ENCODE measurements at regions not wholly inside any gene's neighbourhood (a gene's known extent, or its start where the extent isn't known, plus 50 kb on each side); places are given as distances from the start of the nearest gene placed in this dataset.

- intact Hi-C loops (cut with DNase I; ENCODE audit: low total_unique reads), result no loop called here
- no peak overlapping the region for H3K4me3 ChIP-seq (ENCODE audit: low read depth, poor library complexity, severe bottlenecking)
- DNase-seq (ENCODE audit: low spot score in 2 of 2), result no peak
- 51 to 63% methylated on average over 4 of the region's 4 CpGs for WGBS, 2 donors
- TF ChIP-seq CTCF (IDR thresholded peaks at IDR 0.05), result no peak
- TF ChIP-seq POLR2A (IDR thresholded peaks at IDR 0.05), result no peak
Measured at GRCh38 chr4:178612733-178613132, 1170.5 kb upstream of the AGA start.

- 87 to 95% methylated on average over 1 of the region's 1 CpG for WGBS, 2 donors
- no peak for DNase-seq (ENCODE audit: low spot score in 2 of 2)
- intact Hi-C loops (cut with DNase I; ENCODE audit: low total_unique reads), result no loop called here
- no peak overlapping the region for H3K4me3 ChIP-seq (ENCODE audit: low read depth, poor library complexity, severe bottlenecking)
- TF ChIP-seq POLR2A (IDR thresholded peaks at IDR 0.05) (no peak), CTCF (IDR thresholded peaks at IDR 0.05) (no peak)
Measured at GRCh38 chr4:178632415-178632814, 1190.2 kb upstream of the AGA start.

GRCh38 chr4:178633263-178633662 lies 1191.0 kb upstream of the AGA start:
- TF ChIP-seq CTCF (IDR thresholded peaks at IDR 0.05) (no peak), POLR2A (IDR thresholded peaks at IDR 0.05) (no peak)
- no peak for DNase-seq (ENCODE audit: low spot score in 2 of 2)
- H3K4me3 ChIP-seq (ENCODE audit: low read depth, poor library complexity, severe bottlenecking), result no peak overlapping the region
- intact Hi-C loops (cut with DNase I; ENCODE audit: low total_unique reads), result no loop called here
- 71 to 76% methylated on average over 1 of the region's 1 CpG for WGBS, 2 donors

- no peak for TF ChIP-seq POLR2A (IDR thresholded peaks at IDR 0.05)
- TF ChIP-seq CTCF (IDR thresholded peaks at IDR 0.05), result no peak
- DNase-seq (ENCODE audit: low spot score in 2 of 2), result no peak
- H3K4me3 ChIP-seq (ENCODE audit: low read depth, poor library complexity, severe bottlenecking), result no peak overlapping the region
- WGBS, 2 donors, result 72 to 76% methylated on average over 1 of the region's 1 CpG
- intact Hi-C loops (cut with DNase I; ENCODE audit: low total_unique reads), result loop anchor here (5.0 kb wide), 1 partner anchor 1713 kb away; no protein-coding TSS in a partner anchor
Measured at GRCh38 chr4:178664621-178665020, 1222.4 kb upstream of the AGA start.

GRCh38 chr4:178665916-178666315 lies 1223.7 kb upstream of the AGA start:
- no peak for DNase-seq (ENCODE audit: low spot score in 2 of 2)
- intact Hi-C loops (cut with DNase I; ENCODE audit: low total_unique reads), result no loop called here
- WGBS, 2 donors, result 62 to 66% methylated on average over 5 of the region's 5 CpGs
- TF ChIP-seq CTCF (IDR thresholded peaks at IDR 0.05) (no peak), POLR2A (IDR thresholded peaks at IDR 0.05) (no peak)
- H3K4me3 ChIP-seq (ENCODE audit: low read depth, poor library complexity, severe bottlenecking), result no peak overlapping the region

GRCh38 chr4:178671766-178672165 lies 1229.5 kb upstream of the AGA start:
- DNase-seq (ENCODE audit: low spot score in 2 of 2), result no peak
- no peak overlapping the region for H3K4me3 ChIP-seq (ENCODE audit: low read depth, poor library complexity, severe bottlenecking)
- intact Hi-C loops (cut with DNase I; ENCODE audit: low total_unique reads), result no loop called here
- TF ChIP-seq CTCF (IDR thresholded peaks at IDR 0.05) (no peak), POLR2A (IDR thresholded peaks at IDR 0.05) (no peak)
- 82 to 92% methylated on average over 4 of the region's 4 CpGs for WGBS, 2 donors
